ENCODE measurements at regions not wholly inside any gene's neighbourhood (a gene's known extent, or its start where the extent isn't known, plus 50 kb on each side); places are given as distances from the start of the nearest gene placed in this dataset.
"Not testable (repeated sequence)": the region's sequence is repeated elsewhere in the genome, so short reads cannot be mapped to it uniquely, and the experiment has no call there.

- H3K36me3 ChIP-seq: no peaks in the 10 kb centered on the region
- peaks cover 3% of the 10 kb centered on the region for H3K9me3 ChIP-seq
- no peak overlapping the region for H3K4me3 ChIP-seq
- no peak for DNase-seq (ENCODE audit: low spot score)
- TF ChIP-seq CTCF (IDR thresholded peaks at IDR 0.05): no peak
- H3K27ac ChIP-seq: no peak overlapping the region
- H3K27me3 ChIP-seq (replicated peaks; ENCODE audit: insufficient read depth): no peaks in the 10 kb centered on the region
- no peaks in the 10 kb centered on the region for H3K4me1 ChIP-seq (ENCODE audit: control insufficient read depth in 1 of 2, low read depth in 2 of 2)
- ATAC-seq (ENCODE audit: insufficient number of reproducible peaks, low FRiP score, low read depth): no peak
Observed at GRCh38 chr3:161672478-161672877, 175.9 kb downstream of the OTOL1 start.

- no peak overlapping the region for H3K4me3 ChIP-seq
- H3K4me1 ChIP-seq (ENCODE audit: control insufficient read depth in 1 of 2, low read depth in 2 of 2): no peaks in the 10 kb centered on the region
- peaks cover 3% of the 10 kb centered on the region for H3K9me3 ChIP-seq
- DNase-seq (ENCODE audit: low spot score) (no peak), ATAC-seq (ENCODE audit: insufficient number of reproducible peaks, low FRiP score, low read depth) (no peak)
- no peak overlapping the region for H3K27ac ChIP-seq
- no peak for TF ChIP-seq CTCF (IDR thresholded peaks at IDR 0.05)
- no peaks in the 10 kb centered on the region for H3K27me3 ChIP-seq (replicated peaks; ENCODE audit: insufficient read depth)
- H3K36me3 ChIP-seq: no peaks in the 10 kb centered on the region
Observed at GRCh38 chr3:161673866-161674265, 177.3 kb downstream of the OTOL1 start.

- peaks cover under 1% of the 10 kb centered on the region for H3K9me3 ChIP-seq
- ATAC-seq (ENCODE audit: insufficient number of reproducible peaks, low FRiP score, low read depth): no peak
- no peak overlapping the region for H3K27ac ChIP-seq
- DNase-seq (ENCODE audit: low spot score): no peak
- no peaks in the 10 kb centered on the region for H3K27me3 ChIP-seq (replicated peaks; ENCODE audit: insufficient read depth)
- no peaks in the 10 kb centered on the region for H3K36me3 ChIP-seq
- no peaks in the 10 kb centered on the region for H3K4me1 ChIP-seq (ENCODE audit: control insufficient read depth in 1 of 2, low read depth in 2 of 2)
- no peak overlapping the region for H3K4me3 ChIP-seq
- no peak for TF ChIP-seq CTCF (IDR thresholded peaks at IDR 0.05)
Observed at GRCh38 chr3:161674402-161674801, 177.8 kb downstream of the OTOL1 start.

- not testable (repeated sequence) for DNase-seq (ENCODE audit: low spot score); H3K36me3 ChIP-seq; ATAC-seq (ENCODE audit: insufficient number of reproducible peaks, low FRiP score, low read depth); H3K4me1 ChIP-seq (ENCODE audit: control insufficient read depth in 1 of 2, low read depth in 2 of 2); H3K9me3 ChIP-seq; H3K4me3 ChIP-seq; H3K27ac ChIP-seq; H3K27me3 ChIP-seq (replicated peaks; ENCODE audit: insufficient read depth)
Observed at GRCh38 chr3:161681831-161682230, 185.2 kb downstream of the OTOL1 start.

GRCh38 chr3:161682715-161683114 lies 186.1 kb downstream of the OTOL1 start:
- ATAC-seq (ENCODE audit: insufficient number of reproducible peaks, low FRiP score, low read depth): no peak
- H3K4me3 ChIP-seq: no peak overlapping the region
- no peak for TF ChIP-seq CTCF (IDR thresholded peaks at IDR 0.05)
- H3K36me3 ChIP-seq: no peaks in the 10 kb centered on the region
- H3K9me3 ChIP-seq: no peaks in the 10 kb centered on the region
- no peak overlapping the region for H3K27ac ChIP-seq
- DNase-seq (ENCODE audit: low spot score): no peak
- H3K4me1 ChIP-seq (ENCODE audit: control insufficient read depth in 1 of 2, low read depth in 2 of 2): no peaks in the 10 kb centered on the region
- no peaks in the 10 kb centered on the region for H3K27me3 ChIP-seq (replicated peaks; ENCODE audit: insufficient read depth)

GRCh38 chr3:161689584-161690298 lies 193.1 kb downstream of the OTOL1 start:
- H3K4me3 ChIP-seq: no peak overlapping the region
- no peak overlapping the region for H3K27ac ChIP-seq
- DNase-seq (ENCODE audit: low spot score): no peak
- no peak for ATAC-seq (ENCODE audit: insufficient number of reproducible peaks, low FRiP score, low read depth)
- H3K27me3 ChIP-seq (replicated peaks; ENCODE audit: insufficient read depth): no peaks in the 10 kb centered on the region
- H3K4me1 ChIP-seq (ENCODE audit: control insufficient read depth in 1 of 2, low read depth in 2 of 2): no peaks in the 10 kb centered on the region
- TF ChIP-seq CTCF (IDR thresholded peaks at IDR 0.05): no peak
- H3K36me3 ChIP-seq: no peaks in the 10 kb centered on the region
- H3K9me3 ChIP-seq: no peaks in the 10 kb centered on the region

Data from thoracic aorta (tissue), 2 donors.